ENCODE measurements at regions not wholly inside any gene's neighbourhood (a gene's known extent, or its start where the extent isn't known, plus 50 kb on each side); places are given as distances from the start of the nearest gene placed in this dataset.

DNA sequence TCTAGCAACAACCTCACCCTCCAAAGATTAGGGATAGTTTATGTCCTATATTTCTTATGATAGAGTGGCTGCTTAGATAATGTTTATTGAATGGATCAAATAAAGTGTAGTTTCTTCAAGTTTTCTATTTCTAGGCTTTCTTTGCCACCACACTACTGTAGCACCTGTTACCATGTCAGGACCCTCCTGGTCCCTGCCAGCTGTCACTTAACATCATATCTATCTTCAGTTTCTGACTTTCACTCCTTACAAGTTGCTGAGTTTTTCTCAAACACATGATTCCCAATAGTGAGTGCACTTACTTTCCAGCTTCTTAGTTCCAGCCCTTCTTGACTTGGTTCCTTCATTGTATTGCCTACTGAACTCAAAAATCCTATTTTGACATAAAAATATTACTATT lies 593.9 kb upstream of the PITX2 start:
- Histone ChIP-seq H3K79me2 (ENCODE audit: control insufficient read depth, insufficient read depth, low read length) (no peaks in the 10 kb centered on the region), H3K9me1 (ENCODE audit: control insufficient read depth, extremely low read depth, insufficient read depth, low read length) (no peaks in the 10 kb centered on the region), H3K4me2 (ENCODE audit: control insufficient read depth, extremely low read depth, insufficient read depth, low read depth, low read length) (no peak overlapping the region), H2AFZ (ENCODE audit: control insufficient read depth, low read length) (no peak overlapping the region), H3K4me1 (ENCODE audit: control insufficient read depth, extremely low read depth, insufficient read depth, low read length) (no peaks in the 10 kb centered on the region), H3K9me3 (ENCODE audit: control insufficient read depth, low read depth, low read length) (no peaks in the 10 kb centered on the region), H3K9ac (ENCODE audit: control insufficient read depth, extremely low read depth, insufficient read depth, low read length) (no peak overlapping the region), H3K27ac (ENCODE audit: control insufficient read depth, insufficient read depth, low read length) (no peak overlapping the region), H3K27me3 (ENCODE audit: control insufficient read depth, extremely low read depth, insufficient read depth, low read length) (no peaks in the 10 kb centered on the region), H4K20me1 (ENCODE audit: control insufficient read depth, extremely low read depth, insufficient read depth, low read length) (no peaks in the 10 kb centered on the region), H3K4me3 (ENCODE audit: control insufficient read depth in 2 of 3, extremely low read depth in 1 of 3, insufficient read depth in 2 of 3, low read depth in 1 of 3, low read length in 3 of 3) (no peak overlapping the region), H3K36me3 (ENCODE audit: control insufficient read depth in 2 of 2, extremely low read depth in 1 of 2, insufficient read depth in 2 of 2, low read length in 2 of 2) (no peaks in the 10 kb centered on the region)
- DNase-seq (ENCODE audit: low read depth, low spot score), result no peak
- TF ChIP-seq CTCF (optimal IDR thresholded peaks at IDR 0.05 in 1 of 3, IDR thresholded peaks at IDR 0.05 in 1 of 3, conservative IDR thresholded peaks at IDR 0.05 in 1 of 3; ENCODE audit: extremely low read depth in 1 of 3, insufficient read depth in 2 of 3, low read length in 3 of 3) (no peak), EZH2 (IDR thresholded peaks at IDR 0.05; ENCODE audit: low read length) (no peak)
- FAIRE-seq, result no peak
- dilution Hi-C loops (cut with MboI; ENCODE audit: extremely low pct_ligation_motif_present, low sequenced_read_pairs), result no loop called here

DNA sequence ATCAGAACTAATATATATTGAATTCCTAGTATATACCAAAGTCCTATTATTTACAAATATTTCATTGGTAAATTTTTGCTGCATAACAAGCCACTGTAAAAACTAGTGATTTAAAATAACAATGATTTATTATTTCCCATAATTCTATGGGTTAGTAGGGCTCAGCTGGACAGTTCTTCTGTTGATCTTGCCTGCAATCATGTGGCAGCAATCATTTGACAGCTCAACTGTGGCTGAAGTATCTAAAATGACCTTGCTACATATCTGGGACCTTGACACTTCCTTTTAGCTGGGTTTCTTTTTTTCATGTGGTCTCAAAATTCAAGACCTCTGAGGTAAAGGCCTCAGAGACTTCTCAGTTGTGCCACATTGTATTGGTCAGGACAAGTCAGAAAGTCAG lies 598.5 kb upstream of the PITX2 start:
- H4K20me1 ChIP-seq (ENCODE audit: control insufficient read depth, extremely low read depth, insufficient read depth, low read length), result no peaks in the 10 kb centered on the region
- no peak overlapping the region for H3K4me2 ChIP-seq (ENCODE audit: control insufficient read depth, extremely low read depth, insufficient read depth, low read depth, low read length)
- TF ChIP-seq EZH2 (IDR thresholded peaks at IDR 0.05; ENCODE audit: low read length) (no peak), CTCF (optimal IDR thresholded peaks at IDR 0.05 in 1 of 3, IDR thresholded peaks at IDR 0.05 in 1 of 3, conservative IDR thresholded peaks at IDR 0.05 in 1 of 3; ENCODE audit: extremely low read depth in 1 of 3, insufficient read depth in 2 of 3, low read length in 3 of 3) (no peak)
- H3K9me3 ChIP-seq (ENCODE audit: control insufficient read depth, low read depth, low read length), result no peaks in the 10 kb centered on the region
- no peak overlapping the region for H3K27ac ChIP-seq (ENCODE audit: control insufficient read depth, insufficient read depth, low read length)
- H3K4me1 ChIP-seq (ENCODE audit: control insufficient read depth, extremely low read depth, insufficient read depth, low read length), result no peaks in the 10 kb centered on the region
- FAIRE-seq, result no peak
- DNase-seq (ENCODE audit: low read depth, low spot score), result no peak
- H3K9me1 ChIP-seq (ENCODE audit: control insufficient read depth, extremely low read depth, insufficient read depth, low read length), result no peaks in the 10 kb centered on the region
- no peaks in the 10 kb centered on the region for H3K79me2 ChIP-seq (ENCODE audit: control insufficient read depth, insufficient read depth, low read length)
- dilution Hi-C loops (cut with MboI; ENCODE audit: extremely low pct_ligation_motif_present, low sequenced_read_pairs), result no loop called here
- no peak overlapping the region for H3K4me3 ChIP-seq (ENCODE audit: control insufficient read depth in 2 of 3, extremely low read depth in 1 of 3, insufficient read depth in 2 of 3, low read depth in 1 of 3, low read length in 3 of 3)
- no peaks in the 10 kb centered on the region for H3K36me3 ChIP-seq (ENCODE audit: control insufficient read depth in 2 of 2, extremely low read depth in 1 of 2, insufficient read depth in 2 of 2, low read length in 2 of 2)
- no peak overlapping the region for H3K9ac ChIP-seq (ENCODE audit: control insufficient read depth, extremely low read depth, insufficient read depth, low read length)
- H3K27me3 ChIP-seq (ENCODE audit: control insufficient read depth, extremely low read depth, insufficient read depth, low read length), result no peaks in the 10 kb centered on the region
- no peak overlapping the region for H2AFZ ChIP-seq (ENCODE audit: control insufficient read depth, low read length)

All from keratinocyte (primary cell).